HL-60 (cell line): ENCODE measurements at regions not wholly inside any gene's neighbourhood (a gene's known extent, or its start where the extent isn't known, plus 50 kb on each side); places are given as distances from the start of the nearest gene placed in this dataset.

Source experiments
- DNase-seq, 2 experiments: peaks; one replicate each; pipeline ENCODE4 v3.0.0-alpha.2; 2010 to 2020; ENCODE audit warnings: low read depth in 1 of 2, low spot score in 1 of 2
- H3K27ac ChIP-seq: fragments of 250-450 bp; sonication (Bioruptor Pico); replicated peaks from 2 replicates; pipeline ENCODE4 v1.5.1; 2020; ENCODE audit warnings: mild to moderate bottlenecking, moderate library complexity
- H3K27me3 ChIP-seq: fragments of 250-450 bp; sonication (Bioruptor Pico); 2 replicates; pipeline ENCODE4 v1.5.1; 2021; ENCODE audit warnings: mild to moderate bottlenecking, moderate library complexity; ENCODE audit not compliant: insufficient read depth, poor library complexity, severe bottlenecking
- H3K4me3 ChIP-seq: replicated peaks from 2 replicates; pipeline ENCODE4 v1.5.1; 2011; ENCODE audit warnings: mild to moderate bottlenecking, control low read depth, low read length; ENCODE audit not compliant: insufficient read depth
- CTCF ChIP-seq: IDR thresholded peaks from one replicate; pipeline ENCODE4 v1.5.1; 2011; ENCODE audit warnings: low read length, control low read depth, inconsistent platforms; ENCODE audit not compliant: insufficient read depth
- GABPA ChIP-seq: IDR thresholded peaks from 2 replicates; pipeline ENCODE4 v1.6.1; 2012; ENCODE audit warnings: low read depth
- POLR2AphosphoS5 ChIP-seq: IDR thresholded peaks from 2 replicates; pipeline ENCODE4 v1.6.1; 2012; ENCODE audit warnings: low read depth
- REST ChIP-seq: IDR thresholded peaks from 2 replicates; pipeline ENCODE4 v1.6.1; 2012; ENCODE audit warnings: low read depth; ENCODE audit not compliant: insufficient replicate concordance
- SPI1 ChIP-seq: IDR thresholded peaks from 2 replicates; pipeline ENCODE4 v1.6.1; 2012; ENCODE audit warnings: low read depth, mild to moderate bottlenecking, borderline replicate concordance

GRCh38 chr2:22377268-22377667, 1007.7 kb upstream of the KLHL29 start:
- no peak for DNase-seq
- Histone ChIP-seq H3K27ac (no peak overlapping the region), H3K4me3 (no peak overlapping the region), H3K27me3 (no peaks in the 10 kb centered on the region)
- TF ChIP-seq GABPA (no peak), REST (no peak), CTCF (no peak), SPI1 (no peak), POLR2AphosphoS5 (no peak)

- H3K27me3 ChIP-seq = no peaks in the 10 kb centered on the region
- H3K27ac ChIP-seq = no peak overlapping the region
- no peak overlapping the region for H3K4me3 ChIP-seq
- DNase-seq = no peak
- TF ChIP-seq CTCF (no peak), REST (no peak), SPI1 (no peak), GABPA (no peak), POLR2AphosphoS5 (no peak)
These were observed 1002.4 kb upstream of the KLHL29 start for GRCh38 chr2:22382479-22383169.

- DNase-seq = no peak
- TF ChIP-seq CTCF = no peak
- TF ChIP-seq REST = no peak
- no peak for TF ChIP-seq SPI1
- no peak for TF ChIP-seq POLR2AphosphoS5
- TF ChIP-seq GABPA = no peak
- H3K27me3 ChIP-seq = no peaks in the 10 kb centered on the region
- no peak overlapping the region for H3K4me3 ChIP-seq
- no peak overlapping the region for H3K27ac ChIP-seq
These were observed 987.1 kb upstream of the KLHL29 start for GRCh38 chr2:22397847-22398246.
